HS-27A (cell line): ENCODE measurements at regions not wholly inside any gene's neighbourhood (a gene's known extent, or its start where the extent isn't known, plus 50 kb on each side); places are given as distances from the start of the nearest gene placed in this dataset.

ENCODE experiments used
- DNase-seq: peaks from one replicate; pipeline ENCODE4 v3.0.0-alpha.2; 2012; ENCODE audit warnings: low read depth, missing footprints

GRCh38 chrX:52425775-52426174, 57.0 kb downstream of the XAGE2 start:
- peak; percentile 15 for DNase-seq

DNA sequence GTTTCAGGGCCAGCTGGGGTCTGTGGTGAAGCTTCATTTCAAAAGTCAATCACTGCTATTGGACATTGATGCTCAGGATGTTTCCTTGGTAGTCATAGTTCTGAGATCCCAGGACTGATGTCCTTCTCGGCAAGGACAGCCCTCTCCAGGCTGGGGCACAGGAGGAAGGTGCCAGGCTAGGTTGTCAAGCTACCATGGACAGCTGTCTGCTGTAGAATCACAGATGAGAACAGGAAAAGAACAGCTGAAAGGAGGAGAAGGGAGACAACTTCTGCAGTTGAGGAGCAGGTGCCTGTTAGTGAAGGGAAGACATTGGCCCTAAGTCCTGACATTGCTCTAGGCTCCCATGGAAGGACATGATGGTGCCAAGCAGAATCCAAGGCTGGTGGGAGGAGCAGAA, 58.0 kb downstream of the XAGE2 start:
- DNase-seq = no peak

DNA sequence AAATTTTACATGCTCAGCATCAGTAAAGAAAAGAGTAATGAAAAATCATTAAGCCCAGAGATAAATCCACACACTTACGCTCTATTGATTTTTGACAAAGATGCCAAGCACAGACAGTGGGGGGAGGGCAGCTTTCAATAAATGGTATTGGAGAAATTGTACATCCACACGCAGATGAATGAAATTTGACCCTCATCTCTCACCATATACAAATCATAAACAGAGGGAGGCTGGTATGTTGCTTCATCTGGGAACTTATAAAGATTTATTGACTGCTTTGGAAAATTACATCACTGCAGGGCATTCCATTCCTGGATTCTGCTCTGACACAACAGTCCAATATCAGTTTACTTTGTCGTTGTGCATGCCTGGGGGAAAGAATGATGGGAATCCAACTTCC, 58.4 kb upstream of the XAGE1A start:
- DNase-seq = no peak
